ENCODE measurements at regions not wholly inside any gene's neighbourhood (a gene's known extent, or its start where the extent isn't known, plus 50 kb on each side); places are given as distances from the start of the nearest gene placed in this dataset.

DNA sequence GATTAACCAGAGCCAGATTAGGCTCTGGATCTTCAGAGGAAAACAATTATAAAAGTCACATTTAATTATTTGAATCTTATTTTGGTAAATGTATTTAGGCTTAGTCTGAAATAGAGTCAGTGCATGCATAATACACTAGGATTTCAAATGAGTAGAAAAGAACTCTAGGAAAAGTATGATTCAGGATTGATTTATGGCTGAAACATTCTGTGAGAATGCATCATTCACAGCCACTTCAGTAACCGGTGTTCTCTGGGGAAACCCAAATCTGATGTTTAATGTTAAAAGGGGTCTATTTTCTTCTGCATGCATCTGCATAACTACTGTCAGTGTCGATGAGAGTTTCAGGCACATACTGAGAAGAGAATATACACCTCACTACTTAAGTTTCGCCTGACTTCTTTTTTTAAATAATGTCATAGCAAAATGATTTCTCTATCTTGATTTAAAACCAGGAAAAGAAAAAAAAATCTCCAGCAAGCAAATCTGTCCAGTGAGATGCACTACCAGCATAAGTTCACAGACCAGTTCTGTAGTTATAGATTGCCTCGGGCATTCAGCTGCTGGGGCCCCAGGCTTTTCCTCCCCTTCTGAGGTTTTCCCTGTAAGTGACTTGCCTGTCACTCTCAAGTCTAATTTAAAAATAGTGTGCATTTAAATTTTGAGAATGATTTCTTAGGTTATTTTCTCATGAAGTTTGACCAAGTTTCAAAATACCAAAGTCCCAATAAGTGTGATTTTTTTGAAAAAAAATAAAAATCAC, 501.5 kb downstream of the NR4A2 start:
- no peak overlapping the region for H2BK15ac ChIP-seq (ENCODE audit: low read length)
- H3K27me3 ChIP-seq (replicated peaks in 1 of 4; ENCODE audit: control insufficient read depth in 3 of 4, extremely low read depth in 1 of 4, insufficient read depth in 3 of 4, low read length in 3 of 4): no peaks in the 10 kb centered on the region
- FAIRE-seq: no peak
- no peak overlapping the region for H3K9ac ChIP-seq (replicated peaks in 1 of 4; ENCODE audit: extremely low read depth in 1 of 4, low read depth in 3 of 4, low read length in 3 of 4)
- H2BK20ac ChIP-seq (ENCODE audit: low read length): no peak overlapping the region
- no peak overlapping the region for H3K27ac ChIP-seq (ENCODE audit: low read depth, low read length)
- H4K8ac ChIP-seq (ENCODE audit: extremely low read depth, insufficient read depth, low read length): no peak overlapping the region
- no peaks in the 10 kb centered on the region for H3K79me2 ChIP-seq (ENCODE audit: control insufficient read depth in 1 of 2, insufficient read depth in 2 of 2, low read length in 2 of 2)
- no peak overlapping the region for H2AFZ ChIP-seq (ENCODE audit: low read length)
- H3K23me2 ChIP-seq (ENCODE audit: low read depth, low read length): no peaks in the 10 kb centered on the region
- H3K4me3 ChIP-seq (ENCODE audit: extremely low read depth in 1 of 4, insufficient read depth in 2 of 4, low read depth in 3 of 4, low read length in 4 of 4): no peak overlapping the region
- no peak overlapping the region for H4K91ac ChIP-seq (replicated peaks; ENCODE audit: insufficient read length, low read length)
- no peak overlapping the region for H2BK5ac ChIP-seq (ENCODE audit: low read depth, low read length)
- 85% methylated on average over 4 of the region's 4 CpGs; no CpG with 5 or more reads in 1 of the 2 experiments for WGBS, 2 experiments (ENCODE audit: extremely low coverage in 1 of 2, insufficient coverage in 1 of 2, insufficient read length in 1 of 2, insufficient replicate concordance in 2 of 2, low coverage in 1 of 2, low lambda C conversion rate in 2 of 2, missing lambda C conversion rate in 1 of 2)
- no peaks in the 10 kb centered on the region for H3K79me1 ChIP-seq (ENCODE audit: low read depth, low read length)
- no peak for DNase-seq (ENCODE audit: low read depth in 1 of 2, low spot score in 2 of 2)
- H2BK120ac ChIP-seq (replicated peaks; ENCODE audit: low read depth, low read length): no peak overlapping the region
- no peak overlapping the region for H3K4ac ChIP-seq (replicated peaks; ENCODE audit: insufficient read length, low read depth, low read length)
- peaks cover 0 to 4% (median 4%) of the 10 kb centered on the region in 4 experiments; a peak in 3 of 7 replicates for H3K4me1 ChIP-seq (replicated peaks in 1 of 4; ENCODE audit: control insufficient read depth in 3 of 4, insufficient read depth in 4 of 4, low read length in 3 of 4)
- no peaks in the 10 kb centered on the region for H3K36me3 ChIP-seq (ENCODE audit: control insufficient read depth in 2 of 4, insufficient read depth in 4 of 4, low read length in 3 of 4)
- H2BK12ac ChIP-seq (ENCODE audit: low read depth, low read length): no peak overlapping the region
- H2AK5ac ChIP-seq (ENCODE audit: low read depth, low read length): no peak overlapping the region
- H3K56ac ChIP-seq (replicated peaks; ENCODE audit: insufficient read length, low read depth, low read length): no peak overlapping the region
- no peak overlapping the region for H3K14ac ChIP-seq (ENCODE audit: insufficient read length)
- H3K9me3 ChIP-seq (ENCODE audit: insufficient read depth in 2 of 2, low read depth in 1 of 2, low read length in 1 of 2): no peaks in the 10 kb centered on the region
- no peaks in the 10 kb centered on the region for H4K20me1 ChIP-seq (replicated peaks in 1 of 2; ENCODE audit: control insufficient read depth in 1 of 2, insufficient read depth in 2 of 2, low read length in 2 of 2)
- no peak overlapping the region for H4K5ac ChIP-seq (ENCODE audit: insufficient read length, low read depth, low read length)
- no peak overlapping the region for H3K18ac ChIP-seq (ENCODE audit: extremely low read depth, low read length)
- TF ChIP-seq TBP (IDR thresholded peaks at IDR 0.05; ENCODE audit: low read depth, low read length) (no peak), SP2 (IDR thresholded peaks at IDR 0.05; ENCODE audit: low read length) (no peak), GTF2F1 (IDR thresholded peaks at IDR 0.05; ENCODE audit: borderline replicate concordance, low read depth, low read length) (no peak), NANOG (IDR thresholded peaks at IDR 0.05; ENCODE audit: insufficient read depth, low read depth, low read length, poor library complexity, severe bottlenecking) (no peak), JUN (IDR thresholded peaks at IDR 0.05; ENCODE audit: low read depth, low read length) (no peak)
- no peak overlapping the region for H3K4me2 ChIP-seq (ENCODE audit: insufficient read depth in 1 of 2, low read depth in 2 of 2, low read length in 2 of 2)
- H3K23ac ChIP-seq (ENCODE audit: insufficient read length): no peak overlapping the region
- CTCF ChIA-PET (ENCODE audit: partially characterized antibody): no interaction called here
- POLR2A ChIA-PET (ENCODE audit: partially characterized antibody): no interaction called here

Data from H1 (cell line).